Gastroesophageal sphincter (tissue), 3 donors: ENCODE measurements at regions not wholly inside any gene's neighbourhood (a gene's known extent, or its start where the extent isn't known, plus 50 kb on each side); places are given as distances from the start of the nearest gene placed in this dataset.

ENCODE experiments used
- CTCF ChIP-seq, 4 experiments: fragments of 200-600 bp in 2 of 4; fragments of 450-650 bp in 2 of 4; sonication (generic) in 1 of 4; IDR thresholded peaks; one replicate each; pipeline ENCODE4 v1.5.1; 2017 to 2019; ENCODE audit warnings: antibody characterized with exemption in 4 of 4, mild to moderate bottlenecking in 2 of 4, moderate library complexity in 2 of 4
- POLR2A ChIP-seq, 2 donors: fragments of 450-650 bp; IDR thresholded peaks; one replicate each; pipeline ENCODE4 v1.6.1; 2017; ENCODE audit warnings: antibody characterized with exemption in 2 of 2, mild to moderate bottlenecking in 2 of 2, moderate library complexity in 1 of 2

DNA sequence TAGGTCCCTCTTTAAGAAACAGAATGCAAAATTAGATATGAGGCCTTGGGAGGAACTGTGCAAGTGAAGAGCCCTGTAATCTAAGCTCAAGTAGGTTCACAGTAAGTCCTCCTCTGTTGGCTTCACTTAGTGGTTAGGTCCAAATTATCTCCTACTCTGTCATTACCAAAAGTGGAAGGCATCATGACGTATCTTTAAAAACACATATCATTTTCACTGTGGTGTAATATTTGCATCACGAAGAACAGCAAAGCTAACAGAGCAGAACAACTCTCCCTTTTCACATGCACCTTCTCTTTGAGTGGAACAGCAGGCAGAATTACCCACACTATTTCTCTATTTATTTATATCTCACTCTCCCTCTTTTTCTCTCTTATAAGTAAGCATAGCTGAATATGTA, 240.5 kb upstream of the CCNH start:
- TF ChIP-seq CTCF (IDR thresholded peaks at IDR 0.05) (no peak), POLR2A (IDR thresholded peaks at IDR 0.05) (no peak)
